Hypothalamus (tissue), 51 donors: ENCODE measurements at regions not wholly inside any gene's neighbourhood (a gene's known extent, or its start where the extent isn't known, plus 50 kb on each side); places are given as distances from the start of the nearest gene placed in this dataset.
A peak's percentile ranks its signal among the peaks of the same experiment; 100 is the strongest.
"Not testable (repeated sequence)": the region's sequence is repeated elsewhere in the genome, so short reads cannot be mapped to it uniquely, and the experiment has no call there.

Source experiments
- DNase-seq, 51 donors: peaks; one replicate each; lab custom pipeline; 2025; lab: John Stamatoyannopoulos, UW

DNA sequence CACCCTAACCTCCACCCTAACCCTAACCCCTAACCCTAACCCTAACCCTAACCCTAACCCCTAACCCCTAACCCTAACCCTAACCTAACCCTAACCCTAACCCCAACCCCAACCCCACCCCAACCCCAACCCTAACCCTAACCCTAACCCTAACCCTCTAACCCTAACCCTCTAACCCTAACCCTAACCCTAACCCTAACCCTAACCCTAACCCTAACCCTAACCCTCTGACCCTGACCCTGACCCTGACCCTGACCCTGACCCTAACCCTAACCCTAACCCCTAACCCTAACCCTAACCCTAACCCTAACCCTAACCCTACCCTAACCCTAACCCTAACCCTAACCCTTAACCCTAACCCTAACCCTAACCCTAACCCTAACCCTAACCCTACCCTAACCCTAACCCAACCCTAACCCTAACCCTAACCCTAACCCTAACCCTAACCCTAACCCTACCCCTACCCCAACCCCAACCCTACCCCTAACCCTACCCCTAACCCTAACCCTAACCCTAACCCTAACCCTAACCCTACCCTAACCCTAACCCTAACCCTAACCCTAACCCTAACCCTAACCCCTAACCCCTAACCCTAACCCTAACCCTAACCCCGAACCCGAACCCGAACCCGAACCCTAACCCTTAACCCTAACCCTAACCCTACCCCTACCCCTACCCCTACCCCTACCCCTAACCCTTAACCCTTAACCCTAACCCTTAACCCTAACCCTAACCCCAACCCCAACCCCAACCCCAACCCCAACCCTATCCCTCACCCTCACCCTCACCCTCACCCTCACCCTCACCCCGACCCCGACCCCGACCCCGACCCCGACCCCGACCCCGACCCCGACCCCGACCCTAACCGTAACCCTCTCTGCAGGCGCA, 186.2 kb upstream of the CHL1 start:
- not testable (repeated sequence) for DNase-seq

GRCh38 chr3:11734-12133, 184.8 kb upstream of the CHL1 start:
- DNase-seq, result peak in 4 of 51 donors; percentile 0 to 17 (median 4)

DNA sequence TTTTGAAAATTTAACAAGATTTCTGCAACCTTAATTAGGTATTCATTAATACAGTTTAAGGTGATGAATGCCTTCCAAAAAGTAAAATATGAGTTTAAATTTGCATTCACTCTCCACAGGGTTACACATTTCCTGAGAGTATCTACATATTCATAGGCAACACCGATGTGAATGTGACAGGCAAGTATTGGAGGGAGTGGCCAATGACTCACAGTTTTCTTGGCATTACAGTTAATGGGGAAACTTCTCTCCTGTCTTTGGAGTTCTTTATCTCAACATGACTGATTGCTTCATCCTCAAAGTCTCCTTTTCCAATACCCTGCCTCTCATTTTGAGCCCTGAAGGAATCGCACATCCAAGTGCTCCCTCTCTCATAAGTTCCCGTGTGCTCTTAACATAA, 181.9 kb upstream of the CHL1 start:
- no peak for DNase-seq

DNA sequence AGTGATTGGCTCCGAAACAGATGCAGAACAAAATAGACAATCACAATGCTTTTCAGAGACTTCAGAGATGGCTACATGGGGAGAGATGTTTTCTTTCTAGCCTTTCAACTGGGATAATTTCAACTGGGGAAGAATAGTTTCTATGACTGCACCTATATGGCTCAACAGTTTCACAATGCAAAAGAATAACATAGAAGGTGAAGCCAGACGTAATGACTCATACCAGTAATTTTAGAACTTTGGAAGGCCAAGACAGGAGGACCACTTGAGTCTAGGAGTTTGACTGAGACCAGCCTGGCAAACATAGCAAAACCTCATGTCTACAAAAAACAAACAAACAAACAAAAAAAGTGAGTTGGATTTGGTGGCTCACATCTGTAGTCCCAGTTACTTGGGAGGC, 180.2 kb upstream of the CHL1 start:
- DNase-seq, result no peak

- no peak for DNase-seq
Observed at GRCh38 chr3:20421-20820, 176.1 kb upstream of the CHL1 start.

DNA sequence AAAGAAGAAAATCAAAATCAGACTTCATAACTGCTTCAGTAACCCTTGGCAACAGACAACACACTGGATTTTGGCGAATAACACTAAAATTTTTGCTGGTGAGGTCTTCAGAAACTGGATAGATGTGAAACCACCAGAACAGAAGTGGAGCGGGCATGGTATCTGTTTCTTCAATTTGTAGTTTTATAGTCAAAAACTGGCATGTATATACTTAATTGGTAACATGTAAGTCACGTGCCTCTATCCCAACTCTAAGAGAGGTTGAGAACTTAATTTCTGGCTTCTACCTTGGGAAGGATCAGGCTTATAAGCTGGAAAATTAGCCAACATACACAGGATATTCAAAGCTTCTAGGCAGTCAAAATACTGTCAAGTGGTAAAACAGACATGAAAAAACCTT, 172.6 kb upstream of the CHL1 start:
- no peak for DNase-seq

DNA sequence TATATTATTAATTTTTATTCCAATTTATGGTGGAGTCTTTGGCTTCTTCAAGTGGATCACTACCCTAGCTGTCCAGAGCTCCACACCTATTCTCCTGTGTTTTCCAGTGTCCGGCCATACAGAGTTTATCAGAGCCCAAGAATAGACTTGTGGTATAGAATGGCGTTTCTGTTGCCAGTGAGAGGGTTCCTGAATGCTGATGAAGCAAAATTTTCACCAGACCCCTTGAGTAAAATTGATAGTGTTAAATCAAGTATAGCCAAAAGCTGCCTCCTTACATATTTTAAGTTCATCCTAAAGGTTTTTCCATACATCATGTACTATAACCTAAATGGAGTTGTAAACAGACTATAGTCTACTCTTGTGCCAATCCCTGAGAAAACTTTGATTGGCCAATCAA, 171.5 kb upstream of the CHL1 start:
- no peak for DNase-seq

DNA sequence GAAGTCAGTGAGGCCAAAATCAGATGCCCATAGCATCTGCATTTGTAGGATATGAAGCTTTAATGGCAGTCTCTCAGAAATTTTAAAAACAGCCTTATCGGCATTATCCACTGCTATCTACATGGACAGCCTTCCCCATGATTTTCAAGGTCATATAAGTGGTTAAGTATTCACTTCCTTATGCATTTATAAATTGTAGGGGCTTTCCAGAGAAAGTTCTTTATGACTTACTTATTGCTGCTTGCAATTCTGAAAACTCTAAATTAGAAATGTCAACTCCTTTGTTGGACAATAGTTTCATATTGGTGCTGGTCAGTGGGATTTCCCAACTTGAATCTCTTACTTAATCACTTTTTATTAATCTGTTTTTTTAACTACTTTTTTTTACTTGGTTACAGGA, 160.6 kb upstream of the CHL1 start:
- DNase-seq, result not testable (repeated sequence)

DNA sequence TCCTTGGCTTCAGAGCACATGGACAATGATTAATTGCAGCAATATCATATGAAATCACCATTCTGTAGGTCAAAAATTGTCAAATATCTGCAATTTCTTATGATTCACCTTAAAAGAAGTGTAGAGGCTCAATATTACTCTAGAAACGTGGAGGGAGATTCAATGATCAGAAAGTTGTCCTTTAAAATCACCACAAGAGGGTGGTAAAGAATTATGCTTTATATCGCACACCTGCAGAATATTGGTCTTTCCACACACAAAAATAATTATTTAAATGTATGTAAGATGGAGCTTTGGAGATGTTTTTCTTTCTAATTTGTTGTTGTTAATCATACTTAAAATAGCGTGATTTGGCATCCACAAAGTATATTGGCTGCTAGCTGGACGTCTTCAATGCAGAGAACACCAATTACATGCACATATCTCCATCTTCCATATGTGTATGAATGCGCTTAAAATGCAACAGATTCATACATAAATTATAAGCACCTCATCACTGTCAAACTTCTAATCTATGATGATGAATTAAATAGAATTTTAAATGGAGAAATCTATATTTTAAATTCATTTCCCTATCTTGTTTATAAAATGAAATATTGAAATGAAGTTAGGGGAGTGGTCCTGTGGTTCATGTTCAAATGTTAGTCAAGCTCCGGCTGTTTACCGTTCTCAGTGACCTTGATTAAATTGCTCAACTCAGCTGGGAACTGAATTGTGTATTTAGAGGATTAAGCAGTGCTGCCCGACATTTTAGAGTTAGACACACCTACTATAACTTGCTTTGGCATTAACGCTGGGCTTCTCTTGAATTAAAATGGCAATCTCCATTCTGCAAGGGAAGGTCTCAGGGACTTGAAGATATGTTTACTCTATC, 153.5 kb upstream of the CHL1 start:
- peak in 1 of 51 donors; percentile 16 for DNase-seq

DNA sequence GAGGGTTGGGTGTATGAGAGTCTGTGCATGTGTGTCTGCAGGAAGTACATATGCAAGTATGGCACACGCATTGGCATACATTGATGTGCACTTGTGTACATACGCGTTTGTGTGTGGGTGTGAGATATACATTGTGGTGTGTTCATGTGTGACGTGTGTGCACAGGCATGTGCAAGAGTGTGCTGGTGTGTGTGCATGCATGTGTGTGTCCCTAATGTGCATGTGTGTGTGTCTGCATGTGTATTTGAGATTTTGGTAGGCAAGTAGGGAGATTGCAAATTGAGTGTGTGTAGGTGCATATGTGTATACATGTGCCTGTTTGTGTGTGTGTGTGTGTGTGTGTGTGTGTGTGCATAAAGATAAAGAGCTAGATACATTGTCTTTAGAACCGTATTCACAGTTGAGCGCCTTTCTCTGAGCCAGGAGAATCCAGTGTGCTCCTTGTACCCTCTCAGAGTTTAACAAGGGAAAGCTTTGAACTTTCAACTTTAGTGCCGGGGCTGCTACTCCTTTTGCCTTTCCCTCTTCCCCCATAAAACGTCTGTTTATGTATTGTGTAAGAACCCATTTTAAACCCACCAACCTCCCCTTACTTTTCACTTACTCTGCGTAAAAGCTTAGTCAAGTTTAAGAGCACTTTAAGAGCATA, 152.4 kb upstream of the CHL1 start:
- DNase-seq, result no peak

- DNase-seq, result not testable (repeated sequence)
Observed at GRCh38 chr3:44941-45340, 151.6 kb upstream of the CHL1 start.

DNA sequence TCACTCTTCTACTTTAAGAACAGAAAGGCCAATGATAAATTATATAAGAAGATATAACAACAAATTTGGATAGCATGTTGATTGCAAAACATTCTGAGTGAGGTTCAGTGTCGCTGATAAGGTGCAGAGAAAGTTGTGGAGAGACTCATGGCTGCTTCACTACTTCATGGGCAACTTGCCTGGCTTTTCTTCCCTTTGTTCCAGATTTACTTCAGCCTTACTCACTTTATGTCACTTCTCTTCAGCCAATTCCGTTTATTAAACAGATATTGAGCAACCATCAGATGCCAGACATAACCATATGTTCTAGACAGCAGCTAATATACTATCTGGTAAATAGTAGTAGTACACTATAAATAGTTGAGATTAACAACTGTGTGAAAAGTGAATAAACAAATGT, 150.0 kb upstream of the CHL1 start:
- no peak for DNase-seq

- DNase-seq, result not testable (repeated sequence)
Observed at GRCh38 chr3:53441-53840, 143.1 kb upstream of the CHL1 start.

GRCh38 chr3:54240-54639, 142.3 kb upstream of the CHL1 start:
- DNase-seq, result no peak

DNA sequence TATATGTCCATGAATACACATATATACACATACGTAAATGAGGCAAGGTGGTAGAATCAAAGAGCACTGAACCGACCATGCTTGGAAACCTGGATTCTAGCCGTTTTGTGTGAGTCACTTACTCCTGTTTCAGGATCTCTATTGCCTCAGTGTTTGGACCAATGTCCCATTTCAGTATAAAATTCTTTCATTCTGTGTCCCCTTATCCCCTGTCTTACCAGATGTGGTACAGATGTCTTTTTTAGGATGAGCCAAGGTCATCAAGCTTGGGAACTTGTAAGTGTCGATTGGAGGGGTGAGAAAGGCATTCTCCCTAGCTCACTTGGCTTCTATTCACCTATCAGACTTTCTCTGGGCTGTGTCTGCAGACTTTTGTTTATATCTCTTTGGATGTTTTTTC, 139.9 kb upstream of the CHL1 start:
- DNase-seq, result no peak

DNA sequence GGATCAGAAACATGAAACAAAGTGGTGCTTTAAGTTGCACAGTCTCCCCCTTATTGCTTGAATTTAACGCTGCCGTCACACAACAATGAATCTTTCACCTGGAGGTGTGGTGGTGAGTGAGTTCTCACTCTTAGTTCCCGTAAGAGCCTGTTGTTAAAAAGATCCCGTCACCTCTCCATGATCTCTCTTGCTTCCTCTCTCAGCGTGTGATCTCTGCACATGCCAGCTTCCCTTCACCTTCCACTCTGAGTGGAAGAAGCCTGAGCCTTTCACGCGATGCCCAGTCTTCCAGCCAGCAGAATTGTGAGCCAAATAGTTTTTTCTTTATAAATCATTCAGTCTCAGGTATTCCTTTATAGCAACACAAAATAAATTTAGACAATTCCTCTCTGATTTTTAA, 136.7 kb upstream of the CHL1 start:
- no peak for DNase-seq

DNA sequence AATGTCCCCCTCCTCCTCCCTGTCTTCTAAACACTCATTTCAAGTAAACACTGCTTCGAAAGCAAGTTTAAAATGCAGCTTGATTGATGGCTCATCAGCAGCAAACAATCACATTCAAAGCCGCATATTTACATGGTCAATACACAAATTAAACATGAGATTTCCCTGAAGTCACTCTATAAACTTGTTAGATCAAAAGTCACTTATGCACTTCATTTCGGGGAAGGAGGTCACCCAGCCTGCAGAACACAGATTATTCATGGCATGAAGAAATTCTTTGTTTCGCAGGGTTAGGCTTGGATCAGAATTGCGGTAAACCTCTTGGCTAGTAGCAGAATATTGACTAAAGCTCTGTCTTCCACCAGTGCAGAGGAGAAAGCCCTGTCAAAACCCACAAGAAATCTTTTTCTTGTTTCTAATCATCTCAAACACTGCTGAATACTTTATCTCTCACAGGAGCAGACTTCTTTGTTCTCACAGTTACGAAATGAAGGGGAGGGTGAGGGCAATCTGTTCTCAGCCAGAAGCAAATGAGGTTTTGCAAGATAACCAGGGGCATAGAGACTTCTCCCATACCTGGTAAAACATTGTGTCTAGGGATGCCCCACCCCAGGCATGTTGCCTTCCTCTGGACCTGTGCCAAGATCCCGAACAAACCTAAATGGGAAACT, 133.3 kb upstream of the CHL1 start:
- peak in 2 of 51 donors; percentile 3 to 42 for DNase-seq

DNA sequence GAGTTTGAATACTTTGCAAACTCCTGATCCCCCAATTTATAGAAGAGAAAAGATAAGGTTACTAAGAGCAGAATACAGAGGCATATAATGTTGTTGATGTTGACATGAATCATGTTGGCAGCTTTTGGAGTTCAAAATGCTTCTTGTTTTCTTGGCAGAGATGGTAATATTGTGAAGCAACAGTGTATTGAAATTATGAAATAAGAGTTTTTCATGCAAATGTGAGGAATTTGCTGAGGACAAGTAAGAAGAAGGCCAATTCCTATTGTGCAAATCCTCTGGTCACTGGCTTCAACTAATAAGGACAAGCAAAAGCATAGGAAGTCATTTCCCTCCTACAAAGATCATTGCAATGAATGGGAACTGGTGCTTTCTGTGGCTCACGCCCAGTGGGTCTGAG, 126.9 kb upstream of the CHL1 start:
- DNase-seq, result no peak

- peak in 2 of 51 donors; percentile 9 to 66 for DNase-seq
Observed at GRCh38 chr3:72776-73175, 123.8 kb upstream of the CHL1 start.

- peak in 8 of 51 donors; percentile 1 to 42 (median 14) for DNase-seq
Observed at GRCh38 chr3:73271-73670, 123.3 kb upstream of the CHL1 start.
